HG03095 (cell line): ENCODE measurements at regions not wholly inside any gene's neighbourhood (a gene's known extent, or its start where the extent isn't known, plus 50 kb on each side); places are given as distances from the start of the nearest gene placed in this dataset.

Experiments used
- ATAC-seq: cut with Tn5 transposase; IDR thresholded peaks from one replicate; pipeline ENCODE4 v1.9.1; 2021; ENCODE audit warnings: moderate library complexity; ENCODE audit not compliant: unreplicated experiment

- ATAC-seq: no peak
Observed at GRCh38 chr6:170232186-170233002, 58.5 kb downstream of the DLL1 start.

GRCh38 chr6:170231293-170232185 is 59.3 kb downstream of the DLL1 start:
- ATAC-seq: no peak

- ATAC-seq: no peak
Observed at GRCh38 chr6:170230520-170231292, 60.2 kb downstream of the DLL1 start.

- no peak for ATAC-seq
Observed at GRCh38 chr6:170229851-170230519, 60.9 kb downstream of the DLL1 start.

DNA sequence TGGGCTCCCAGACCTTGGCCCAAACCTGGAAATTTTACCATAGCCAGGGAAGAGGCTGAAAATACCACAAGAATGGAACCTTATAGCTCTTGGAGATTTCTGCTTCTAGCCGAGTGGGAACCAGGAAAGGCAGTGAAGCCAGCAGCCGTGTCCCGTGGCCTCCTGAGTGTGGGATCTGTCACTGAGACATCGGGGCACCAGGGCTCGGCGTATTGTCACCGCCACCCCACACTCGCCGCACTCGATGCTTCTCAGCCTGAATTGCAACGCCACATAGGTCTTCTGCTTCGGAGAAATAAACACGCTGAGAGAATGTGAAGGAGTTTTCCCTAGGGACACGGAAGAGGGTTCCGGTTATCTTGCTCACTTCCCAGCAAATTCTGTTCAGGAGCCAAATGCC is 61.5 kb downstream of the DLL1 start:
- no peak for ATAC-seq

- ATAC-seq: no peak
Observed at GRCh38 chr6:170228946-170229310, 62.0 kb downstream of the DLL1 start.

DNA sequence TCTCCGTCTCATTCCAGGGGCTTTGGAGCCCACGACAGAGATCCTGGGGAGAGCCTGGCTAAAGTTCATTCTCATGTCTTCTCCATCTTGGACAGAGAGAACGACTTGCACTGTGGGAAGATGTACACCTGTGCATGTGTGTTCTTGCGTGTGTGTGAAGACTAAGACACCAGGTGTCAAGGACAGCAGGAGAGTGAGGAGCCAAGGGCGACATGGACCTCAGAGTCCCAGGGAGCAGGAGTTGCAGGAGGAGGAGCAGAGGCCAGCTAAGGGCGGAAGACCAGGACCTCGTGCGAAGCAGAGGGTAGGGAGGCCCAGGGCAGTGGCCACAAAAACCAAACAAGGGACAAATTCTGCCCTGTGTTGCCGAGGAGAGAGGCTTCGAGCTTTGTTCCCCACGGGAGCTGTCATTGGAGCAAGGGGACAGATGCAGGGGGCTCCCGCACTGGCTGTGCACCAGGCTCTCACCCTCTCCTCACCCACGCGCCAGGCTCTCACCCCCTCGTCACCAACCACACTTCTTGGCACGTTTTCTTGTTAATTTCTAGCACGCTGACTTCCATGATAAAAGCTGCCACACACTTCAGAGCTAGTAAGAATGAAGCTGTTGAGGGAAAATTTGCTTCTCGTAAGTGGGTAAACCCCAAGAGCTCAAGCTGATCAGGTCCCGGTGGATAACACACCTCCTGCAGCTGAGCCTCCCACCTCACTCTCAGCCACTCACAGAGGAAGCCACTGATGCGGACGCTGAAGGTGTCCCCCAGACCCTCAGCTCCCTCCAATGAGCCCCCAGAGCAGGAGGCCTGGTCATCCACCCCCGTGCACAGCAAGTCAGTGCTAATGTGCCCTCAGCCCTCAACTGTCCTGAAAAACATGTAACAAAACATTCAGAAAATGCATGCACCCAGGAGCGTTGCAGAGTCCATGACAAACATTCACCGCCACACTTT is 62.6 kb downstream of the DLL1 start:
- ATAC-seq: no peak

DNA sequence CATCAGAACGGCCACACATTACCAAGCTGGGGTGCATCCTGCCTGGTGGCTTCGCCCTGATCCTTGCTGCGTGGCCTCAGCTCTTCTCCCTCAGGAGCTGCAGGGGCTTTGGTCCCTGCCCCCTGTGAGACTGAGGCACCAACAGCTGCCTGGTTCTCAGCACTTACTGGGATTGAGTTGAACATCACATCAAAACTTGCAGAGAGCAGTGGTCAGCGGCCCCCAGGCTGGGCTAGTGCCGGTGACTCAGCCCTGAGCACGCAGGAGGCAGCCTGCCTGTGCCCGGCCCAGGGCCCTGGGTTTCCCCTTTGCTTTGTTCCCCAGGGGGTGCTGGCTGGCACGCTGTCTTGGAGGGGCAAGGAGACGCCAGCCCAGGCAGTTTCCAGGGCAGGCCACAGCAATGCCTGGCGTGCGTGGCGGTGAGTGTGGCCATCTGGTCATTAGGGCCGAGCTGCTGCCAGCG is 63.3 kb downstream of the DLL1 start:
- ATAC-seq: no peak

DNA sequence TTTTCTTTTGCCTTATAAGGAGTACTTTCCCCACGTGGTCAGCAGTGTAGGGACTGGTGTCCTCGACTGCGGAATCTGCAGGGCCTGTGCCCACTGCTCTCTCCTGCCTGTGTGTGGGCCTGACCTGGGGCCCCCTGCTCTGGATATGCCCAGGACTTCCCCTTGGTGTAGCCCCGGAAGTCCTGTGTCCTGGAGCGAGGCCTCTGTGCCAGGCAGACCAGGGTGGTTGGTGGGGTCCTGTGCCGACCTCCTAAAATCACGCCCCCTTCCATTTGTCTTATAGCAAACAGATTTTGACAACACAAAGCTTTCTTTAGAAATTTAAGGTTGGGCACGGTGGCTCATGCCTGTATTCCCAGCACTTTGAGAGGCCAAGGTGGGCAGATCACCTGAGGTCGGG is 64.2 kb downstream of the DLL1 start:
- no peak for ATAC-seq

- ATAC-seq: no peak
Observed at GRCh38 chr6:170225852-170226417, 64.9 kb downstream of the DLL1 start.

GRCh38 chr6:170224694-170225660 is 65.9 kb downstream of the DLL1 start:
- ATAC-seq: no peak

DNA sequence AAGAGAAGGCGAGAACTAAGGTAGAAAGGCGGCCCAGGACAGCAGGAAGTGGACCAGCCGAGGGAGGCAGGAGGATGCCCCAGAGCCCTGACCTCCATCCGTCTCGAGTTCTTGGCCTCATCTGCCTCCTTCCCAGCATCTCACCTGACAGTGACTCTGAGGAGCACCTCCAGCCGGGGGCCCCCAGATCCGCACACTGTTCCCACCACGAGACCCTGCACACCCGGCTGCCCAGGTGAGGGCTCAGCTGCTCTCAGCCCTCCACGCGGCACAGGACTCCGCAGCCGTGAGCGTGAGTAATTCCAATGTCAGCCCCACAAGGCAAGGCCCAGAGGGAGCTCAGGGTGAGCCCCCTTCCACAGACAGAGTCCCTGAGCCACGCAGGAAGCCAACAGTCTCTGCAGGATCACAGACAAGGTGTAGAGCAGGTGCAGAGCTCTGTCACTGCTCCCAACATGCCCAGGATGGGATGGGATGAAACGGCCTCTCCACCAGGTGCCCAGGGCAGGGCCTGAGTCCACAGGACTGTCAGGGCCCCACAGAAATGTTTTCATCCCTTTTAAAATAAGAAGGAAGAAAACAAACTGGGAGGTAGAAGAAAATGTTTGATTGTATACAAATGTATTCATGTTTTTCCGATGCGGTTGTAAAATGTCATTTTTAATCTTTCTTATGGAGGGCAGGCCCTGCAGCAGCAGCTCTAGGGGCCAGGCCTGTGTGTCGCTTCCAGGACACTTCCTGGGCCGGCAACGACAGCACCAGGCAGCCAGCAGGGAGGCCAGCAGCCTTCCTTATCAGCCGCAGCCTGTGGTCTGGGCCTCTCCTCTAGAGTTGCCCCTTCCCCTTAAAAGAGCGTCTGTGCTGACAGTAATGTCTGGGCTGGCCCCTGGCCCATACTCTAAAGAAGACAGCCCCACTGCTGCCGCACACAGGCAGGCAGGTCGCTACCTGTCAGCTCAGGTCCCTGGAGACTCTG is 66.9 kb downstream of the DLL1 start:
- ATAC-seq: no peak

DNA sequence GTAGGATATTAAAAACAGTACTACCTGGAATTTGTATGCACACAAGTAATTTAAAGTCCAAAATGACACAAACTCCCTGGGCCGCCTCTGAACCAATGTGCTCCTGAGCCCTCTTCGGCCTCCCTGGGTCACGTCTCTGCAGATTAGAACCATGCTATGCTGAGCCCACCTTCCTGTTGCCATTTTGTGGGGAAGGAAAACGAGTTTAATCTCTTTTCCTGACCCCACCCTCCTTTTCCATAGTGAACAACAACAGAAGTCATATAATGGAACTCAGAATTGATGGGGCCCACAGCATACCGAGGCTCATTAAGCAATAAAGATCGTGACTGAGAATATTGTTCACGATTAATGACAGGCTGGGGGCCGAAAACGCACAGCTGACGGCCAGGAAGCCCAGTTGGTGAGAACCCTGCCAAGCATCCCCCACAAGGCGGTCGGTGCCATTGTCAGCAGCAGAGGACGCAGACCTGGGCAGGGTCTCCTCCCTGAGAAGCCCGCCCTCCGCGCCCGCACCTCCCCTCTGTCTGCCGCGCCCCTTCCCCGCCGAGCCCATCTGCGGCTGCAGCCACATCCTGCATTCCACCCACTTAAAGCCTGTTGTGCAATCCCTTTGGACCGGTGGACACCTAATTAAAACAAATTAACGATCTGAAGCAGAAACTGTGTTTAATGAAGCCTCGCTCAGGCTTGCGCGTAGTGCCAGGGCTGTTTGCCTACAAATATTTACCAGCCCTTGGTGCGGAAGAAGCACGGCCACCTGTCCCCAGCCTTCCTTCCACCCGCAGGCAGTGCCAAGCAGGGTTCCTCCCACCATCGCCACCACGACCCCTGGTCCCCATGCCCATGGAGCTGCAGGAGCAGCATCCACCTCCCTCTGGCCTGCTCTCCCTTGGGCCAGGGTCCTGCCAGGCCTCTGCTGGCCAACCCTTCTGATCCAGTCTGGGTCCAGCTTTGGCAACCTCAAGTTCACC is 68.1 kb downstream of the DLL1 start:
- no peak for ATAC-seq

GRCh38 chr6:170221753-170222400 is 69.0 kb downstream of the DLL1 start:
- ATAC-seq: no peak

- ATAC-seq: no peak
Observed at GRCh38 chr6:170221052-170221752, 69.7 kb downstream of the DLL1 start.
